ENCODE measurements at regions not wholly inside any gene's neighbourhood (a gene's known extent, or its start where the extent isn't known, plus 50 kb on each side); places are given as distances from the start of the nearest gene placed in this dataset.
A peak's percentile ranks its signal among the peaks of the same experiment; 100 is the strongest.

DNA sequence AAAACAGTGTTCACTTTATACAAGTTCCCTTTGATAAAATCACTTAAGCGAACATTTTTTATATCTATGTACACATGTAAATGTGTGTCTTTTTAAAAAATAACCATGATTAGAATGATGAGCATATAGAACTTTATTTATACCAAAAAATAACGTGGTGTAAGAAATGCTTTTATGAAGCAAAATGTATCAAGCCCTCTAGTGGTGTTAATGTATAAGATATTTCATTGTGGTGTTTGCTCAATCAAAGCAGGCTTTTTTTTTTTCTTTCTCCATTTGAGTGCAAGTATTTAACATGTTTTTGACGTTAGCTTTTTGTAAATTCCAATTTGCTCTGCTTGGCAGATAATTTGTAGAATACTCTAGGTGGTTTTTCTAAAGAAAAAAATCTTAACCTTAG, 2092.4 kb upstream of the TENM3 start:
- TF ChIP-seq, protein P1, sequence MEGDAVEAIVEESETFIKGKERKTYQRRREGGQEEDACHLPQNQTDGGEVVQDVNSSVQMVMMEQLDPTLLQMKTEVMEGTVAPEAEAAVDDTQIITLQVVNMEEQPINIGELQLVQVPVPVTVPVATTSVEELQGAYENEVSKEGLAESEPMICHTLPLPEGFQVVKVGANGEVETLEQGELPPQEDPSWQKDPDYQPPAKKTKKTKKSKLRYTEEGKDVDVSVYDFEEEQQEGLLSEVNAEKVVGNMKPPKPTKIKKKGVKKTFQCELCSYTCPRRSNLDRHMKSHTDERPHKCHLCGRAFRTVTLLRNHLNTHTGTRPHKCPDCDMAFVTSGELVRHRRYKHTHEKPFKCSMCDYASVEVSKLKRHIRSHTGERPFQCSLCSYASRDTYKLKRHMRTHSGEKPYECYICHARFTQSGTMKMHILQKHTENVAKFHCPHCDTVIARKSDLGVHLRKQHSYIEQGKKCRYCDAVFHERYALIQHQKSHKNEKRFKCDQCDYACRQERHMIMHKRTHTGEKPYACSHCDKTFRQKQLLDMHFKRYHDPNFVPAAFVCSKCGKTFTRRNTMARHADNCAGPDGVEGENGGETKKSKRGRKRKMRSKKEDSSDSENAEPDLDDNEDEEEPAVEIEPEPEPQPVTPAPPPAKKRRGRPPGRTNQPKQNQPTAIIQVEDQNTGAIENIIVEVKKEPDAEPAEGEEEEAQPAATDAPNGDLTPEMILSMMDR (conservative IDR thresholded peaks at IDR 0.05; ENCODE audit: low read depth, low read length): peak; percentile 39
- TF ChIP-seq POLR2A (IDR thresholded peaks at IDR 0.05; ENCODE audit: low read depth, low read length): no peak
- peak; percentile 22; the same call in 1 of the 2 replicates for TF ChIP-seq RAD21 (IDR thresholded peaks at IDR 0.05; ENCODE audit: low read length)
- TF ChIP-seq FOS (IDR thresholded peaks at IDR 0.05; ENCODE audit: low read depth, low read length): no peak
- TF ChIP-seq, protein P2, sequence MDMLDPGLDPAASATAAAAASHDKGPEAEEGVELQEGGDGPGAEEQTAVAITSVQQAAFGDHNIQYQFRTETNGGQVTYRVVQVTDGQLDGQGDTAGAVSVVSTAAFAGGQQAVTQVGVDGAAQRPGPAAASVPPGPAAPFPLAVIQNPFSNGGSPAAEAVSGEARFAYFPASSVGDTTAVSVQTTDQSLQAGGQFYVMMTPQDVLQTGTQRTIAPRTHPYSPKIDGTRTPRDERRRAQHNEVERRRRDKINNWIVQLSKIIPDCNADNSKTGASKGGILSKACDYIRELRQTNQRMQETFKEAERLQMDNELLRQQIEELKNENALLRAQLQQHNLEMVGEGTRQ (IDR thresholded peaks at IDR 0.05; ENCODE audit: low read depth, low read length): no peak
- TF ChIP-seq MAFK (IDR thresholded peaks at IDR 0.05; ENCODE audit: low read depth, low read length): no peak
- no peak for TF ChIP-seq MXI1 (IDR thresholded peaks at IDR 0.05; ENCODE audit: borderline replicate concordance, low read depth, low read length)

Data from IMR-90 (cell line).